Sciatic nerve (tissue), 2 donors: ENCODE measurements at regions not wholly inside any gene's neighbourhood (a gene's known extent, or its start where the extent isn't known, plus 50 kb on each side); places are given as distances from the start of the nearest gene placed in this dataset.
A peak's percentile ranks its signal among the peaks of the same experiment; 100 is the strongest.
"Not testable (repeated sequence)": the region's sequence is repeated elsewhere in the genome, so short reads cannot be mapped to it uniquely, and the experiment has no call there.

ENCODE experiments used
- ATAC-seq: fragments of 200-7000 bp; cut with Tn5 transposase; one replicate; pipeline ENCODE4 v1.9.1; 2020; ENCODE audit warnings: mild to moderate bottlenecking, moderate library complexity
- DNase-seq: peaks from one replicate; pipeline ENCODE4 v3.0.0-alpha.2; 2020; ENCODE audit warnings: low spot score
- intact Hi-C: fragments of 100-400 bp; cut with DNase I; formaldehyde crosslinking; loops from one replicate; pipeline ENCODE4 v1.14.2; 2022
- donor health status: DM: no; HTN: no; CAD: no.
- donor health status: DM: no; HTN: no; CAD: no.

DNA sequence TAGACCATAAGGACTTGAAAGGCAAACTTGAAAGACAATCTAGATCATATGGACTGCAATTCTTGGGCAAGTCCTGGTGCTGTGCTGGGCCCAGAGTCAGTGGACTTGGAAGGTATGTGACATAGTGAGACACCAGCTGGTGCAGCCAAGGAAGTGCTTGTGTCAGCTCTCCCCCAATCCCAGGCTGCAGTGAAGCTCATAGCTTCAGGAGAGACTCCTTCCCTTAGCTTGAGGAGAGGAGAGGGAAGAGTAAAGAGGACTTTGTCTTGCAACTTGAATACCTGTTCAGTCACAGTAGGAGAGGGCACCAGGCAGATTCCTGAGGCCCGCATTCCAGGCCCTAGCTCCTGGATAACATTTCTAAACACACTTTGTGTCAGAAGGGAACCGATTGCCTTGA is 127.4 kb upstream of the ZPLD1 start:
- ATAC-seq (no peak), DNase-seq (no peak)
- intact Hi-C loops, result no loop called here

- intact Hi-C loops, result no loop called here
- ATAC-seq (no peak), DNase-seq (no peak)
Measured at GRCh38 chr3:102329066-102329465, 105.7 kb upstream of the ZPLD1 start.

GRCh38 chr3:102329561-102329960 is 105.3 kb upstream of the ZPLD1 start:
- DNase-seq (no peak), ATAC-seq (no peak)
- intact Hi-C loops, result no loop called here

DNA sequence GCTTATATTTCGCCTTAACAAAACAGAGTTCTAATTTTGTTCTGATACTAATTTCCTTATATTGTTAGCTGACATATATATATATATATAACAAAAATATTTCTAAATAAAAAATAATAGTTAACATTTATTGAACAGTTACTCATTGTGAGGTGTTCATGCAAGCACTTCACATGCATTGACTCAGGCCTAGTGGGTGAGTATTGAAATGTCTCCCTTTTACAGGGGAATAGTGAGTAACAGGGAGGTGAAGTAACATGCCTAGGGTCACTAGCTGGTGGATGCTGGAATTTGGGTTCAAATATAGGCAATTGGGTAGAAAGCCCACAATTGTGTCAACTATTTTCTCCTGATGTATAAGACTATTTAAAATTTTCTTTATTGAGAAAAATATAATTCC is 102.6 kb upstream of the ZPLD1 start:
- DNase-seq, result no peak
- no peak for ATAC-seq
- intact Hi-C loops, result no loop called here

DNA sequence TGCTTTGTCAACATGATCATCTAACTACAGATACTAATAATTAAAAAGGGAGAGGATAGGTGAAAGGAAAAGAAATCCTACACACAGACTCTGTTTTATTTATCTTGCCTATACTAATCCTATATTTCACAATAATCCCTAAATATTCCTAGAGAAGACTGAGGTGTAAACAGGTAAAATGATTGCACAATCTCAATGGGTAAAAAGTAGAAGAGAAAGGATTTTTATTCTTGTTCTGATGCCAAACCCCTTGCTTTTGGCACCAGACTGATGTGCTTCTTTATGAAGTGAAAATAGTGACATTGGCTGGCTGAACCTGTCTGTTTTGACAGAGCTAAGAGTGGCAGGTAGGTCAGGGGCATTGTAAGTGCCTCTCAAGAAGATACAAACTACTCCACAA is 101.9 kb upstream of the ZPLD1 start:
- intact Hi-C loops, result no loop called here
- no peak for ATAC-seq
- DNase-seq, result no peak

GRCh38 chr3:102336130-102336529 is 98.7 kb upstream of the ZPLD1 start:
- no peak for DNase-seq
- intact Hi-C loops, result no loop called here
- ATAC-seq, result no peak

- ATAC-seq, result no peak
- intact Hi-C loops, result no loop called here
- no peak for DNase-seq
Measured at GRCh38 chr3:102339671-102340070, 95.1 kb upstream of the ZPLD1 start.

- ATAC-seq (no peak), DNase-seq (no peak)
- intact Hi-C loops, result no loop called here
Measured at GRCh38 chr3:102346897-102347296, 87.9 kb upstream of the ZPLD1 start.

DNA sequence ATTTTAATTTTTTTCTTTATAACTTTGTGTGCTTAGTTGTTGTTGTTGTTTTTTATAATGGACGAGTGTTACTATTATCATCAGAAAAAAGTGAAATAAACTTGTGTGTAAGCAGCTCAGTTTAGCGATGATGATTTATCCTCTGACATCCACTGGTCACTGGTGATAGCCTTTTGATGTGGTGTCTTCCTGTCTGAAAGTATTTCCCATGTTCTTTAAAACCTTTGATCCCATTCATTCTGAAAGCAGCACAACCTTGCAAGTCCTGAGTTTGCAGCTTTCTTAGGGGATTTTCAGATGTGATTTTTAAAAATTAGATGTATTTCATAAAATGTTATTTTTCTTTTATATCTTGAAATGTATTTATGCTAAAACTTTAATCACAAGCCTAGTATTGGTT is 85.9 kb upstream of the ZPLD1 start:
- DNase-seq, result no peak
- no peak for ATAC-seq
- intact Hi-C loops, result no loop called here

DNA sequence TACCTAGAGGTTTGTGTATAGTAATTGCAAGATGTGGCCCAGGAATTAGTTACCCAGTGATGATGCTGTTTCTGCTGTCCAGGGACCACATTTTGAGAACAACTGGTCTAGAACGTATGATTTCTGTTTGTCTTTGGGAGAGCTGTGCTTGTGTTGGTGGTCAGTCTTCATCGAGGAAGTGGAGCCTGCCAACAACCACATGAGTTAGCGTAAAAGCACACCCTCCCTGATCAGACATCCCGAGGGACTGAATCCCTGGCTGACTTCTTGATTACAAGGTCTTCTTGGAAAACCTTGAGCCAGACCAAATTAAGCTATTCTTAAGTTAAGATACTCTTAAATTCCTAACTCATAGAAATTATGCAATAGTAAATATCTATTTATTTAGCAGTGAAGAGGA is 81.7 kb upstream of the ZPLD1 start:
- intact Hi-C loops, result no loop called here
- ATAC-seq (peak; percentile 62), DNase-seq (peak; percentile 56)

DNA sequence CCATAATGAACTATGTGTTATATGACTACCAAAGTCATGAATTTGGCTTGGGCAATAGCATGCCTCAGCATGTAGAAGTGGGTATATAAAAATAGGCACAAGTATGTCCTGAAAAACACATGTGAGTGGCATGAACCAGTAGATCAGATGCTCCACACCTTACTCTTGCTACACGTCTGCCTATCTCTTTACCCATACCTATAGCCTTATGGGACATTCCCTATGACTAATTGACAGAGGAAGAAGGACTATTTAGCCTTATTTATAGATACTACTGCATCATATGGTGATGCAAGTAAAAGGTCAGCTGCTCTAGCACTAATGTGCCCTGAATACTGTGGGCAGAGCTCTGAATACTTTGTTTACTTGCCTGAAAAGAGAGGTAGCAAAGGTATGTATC is 81.0 kb upstream of the ZPLD1 start:
- no peak for ATAC-seq
- intact Hi-C loops, result no loop called here
- DNase-seq, result no peak

DNA sequence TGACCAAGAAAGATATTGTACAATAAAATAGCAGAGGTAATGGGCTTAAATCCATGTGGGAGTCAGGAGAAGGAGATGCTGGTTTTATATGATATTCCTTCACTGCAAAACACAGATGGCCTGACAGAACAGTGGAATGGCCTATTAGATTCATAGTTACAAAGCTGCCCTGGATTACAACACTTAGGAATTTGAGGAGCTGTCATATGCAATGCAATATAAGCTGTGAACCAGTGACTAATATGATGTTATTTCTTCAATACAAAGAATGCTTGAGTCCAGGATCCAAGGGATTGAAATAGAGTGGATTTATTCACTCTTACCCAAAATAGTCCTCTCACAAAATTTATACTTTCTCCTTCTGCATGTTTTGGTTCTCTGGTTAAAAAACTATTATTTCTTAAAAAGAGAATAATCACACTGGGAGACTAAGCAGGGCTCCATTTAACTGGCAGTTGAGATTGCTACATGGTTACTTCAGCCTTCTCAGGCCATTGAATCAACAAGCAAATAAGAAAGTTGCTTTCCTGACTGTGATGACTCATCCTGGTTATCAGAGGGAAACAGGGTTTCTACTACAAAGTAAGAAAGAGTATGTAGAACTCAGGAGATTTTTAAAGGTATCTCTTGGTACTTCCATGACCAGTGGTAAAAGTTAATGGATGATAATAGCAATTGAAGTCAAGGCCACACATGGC is 79.8 kb upstream of the ZPLD1 start:
- no peak for DNase-seq
- ATAC-seq, result no peak
- intact Hi-C loops, result no loop called here

DNA sequence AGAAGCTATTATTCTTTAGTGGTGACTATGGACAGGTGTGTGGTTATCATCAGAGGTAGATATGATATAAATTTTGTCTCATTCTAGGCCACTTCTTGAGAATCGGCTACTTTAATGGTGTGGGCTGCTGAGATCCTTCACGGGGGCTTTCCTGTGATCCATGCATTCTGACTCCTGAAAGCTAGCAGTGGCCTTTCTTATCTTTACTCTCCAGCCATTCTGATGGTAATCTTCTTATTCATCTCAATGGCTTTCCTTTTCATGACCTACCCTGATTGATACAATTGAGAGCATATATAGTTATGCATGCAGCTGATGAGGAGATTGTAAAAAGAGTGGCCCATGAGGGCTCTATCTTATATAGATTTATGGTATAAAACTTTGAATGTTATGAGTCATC is 78.3 kb upstream of the ZPLD1 start:
- DNase-seq (no peak), ATAC-seq (no peak)
- intact Hi-C loops, result no loop called here

DNA sequence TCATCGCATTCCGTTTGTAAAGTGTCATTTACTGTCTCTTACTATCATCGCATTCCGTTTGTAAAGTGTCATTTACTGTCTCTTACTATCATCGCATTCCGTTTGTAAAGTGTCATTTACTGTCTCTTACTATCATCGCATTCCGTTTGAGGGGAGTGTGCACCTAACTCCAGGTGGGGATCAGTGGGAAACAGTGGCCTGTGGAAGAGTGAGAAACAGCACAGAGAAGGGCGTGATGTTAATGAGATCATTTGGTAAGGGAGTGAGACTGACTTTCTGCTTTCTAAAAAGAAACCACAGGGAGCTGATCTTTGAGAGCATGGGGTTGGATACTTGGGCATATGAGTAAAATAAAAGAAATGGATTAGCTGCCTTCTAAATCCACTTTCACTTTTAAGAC is 77.5 kb upstream of the ZPLD1 start:
- ATAC-seq, intact Hi-C loops, DNase-seq: not testable (repeated sequence)

DNA sequence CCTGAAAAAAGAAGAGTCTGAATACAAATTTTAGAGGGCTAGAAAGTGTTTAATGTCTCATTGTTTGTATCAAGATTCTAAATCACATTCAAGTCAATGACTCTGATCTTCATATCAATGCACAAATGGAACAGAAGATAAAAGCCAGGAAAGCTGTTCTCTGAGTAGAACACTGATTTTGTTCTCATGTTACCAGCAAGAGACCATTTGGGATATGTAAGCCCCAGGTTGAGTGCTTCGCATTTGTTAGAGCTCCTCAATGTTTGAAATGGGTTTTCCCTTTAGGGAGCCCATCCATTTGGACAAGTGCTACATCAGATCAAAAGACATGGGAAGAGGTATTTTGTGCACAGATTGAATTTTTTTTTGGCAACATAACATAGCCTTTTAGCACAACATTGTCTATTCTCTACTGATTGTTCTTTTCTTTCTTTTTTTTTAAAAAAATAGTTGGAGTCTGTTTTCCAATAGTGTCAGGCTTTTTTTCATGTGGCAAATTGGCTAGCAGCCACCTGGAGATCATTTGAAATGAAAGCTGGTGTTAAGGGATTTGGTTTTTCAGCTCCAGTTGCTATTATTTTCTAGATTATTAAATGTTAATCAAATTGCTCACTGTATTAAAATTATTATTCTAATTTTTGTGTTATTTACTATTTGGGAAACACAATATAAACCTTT is 74.5 kb upstream of the ZPLD1 start:
- DNase-seq (no peak), ATAC-seq (no peak)
- intact Hi-C loops, result no loop called here

DNA sequence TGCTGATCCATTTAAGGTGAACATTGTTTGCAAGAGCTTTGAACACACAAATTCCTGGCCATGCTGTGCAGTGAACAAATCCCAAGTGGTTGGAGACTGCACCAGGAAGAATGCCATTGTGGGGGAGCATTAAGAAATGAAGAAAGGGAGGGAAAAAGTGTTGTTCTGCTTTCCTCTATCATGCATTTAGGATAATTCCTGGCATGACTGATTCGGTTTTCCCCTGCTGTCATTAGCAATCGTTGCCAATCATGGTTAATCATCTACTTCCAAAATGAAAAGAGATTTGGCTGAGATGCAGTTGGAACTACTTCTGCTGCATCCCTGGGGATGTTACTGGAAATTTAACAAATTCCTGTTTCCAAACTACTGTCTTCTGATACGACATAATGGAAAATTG is 73.7 kb upstream of the ZPLD1 start:
- intact Hi-C loops, result loop anchor here (1.0 kb wide), 1 partner anchor 20 kb away; no protein-coding TSS in a partner anchor
- no peak for ATAC-seq
- DNase-seq, result no peak

- intact Hi-C loops, ATAC-seq, DNase-seq: not testable (repeated sequence)
Measured at GRCh38 chr3:102366116-102366515, 68.7 kb upstream of the ZPLD1 start.

DNA sequence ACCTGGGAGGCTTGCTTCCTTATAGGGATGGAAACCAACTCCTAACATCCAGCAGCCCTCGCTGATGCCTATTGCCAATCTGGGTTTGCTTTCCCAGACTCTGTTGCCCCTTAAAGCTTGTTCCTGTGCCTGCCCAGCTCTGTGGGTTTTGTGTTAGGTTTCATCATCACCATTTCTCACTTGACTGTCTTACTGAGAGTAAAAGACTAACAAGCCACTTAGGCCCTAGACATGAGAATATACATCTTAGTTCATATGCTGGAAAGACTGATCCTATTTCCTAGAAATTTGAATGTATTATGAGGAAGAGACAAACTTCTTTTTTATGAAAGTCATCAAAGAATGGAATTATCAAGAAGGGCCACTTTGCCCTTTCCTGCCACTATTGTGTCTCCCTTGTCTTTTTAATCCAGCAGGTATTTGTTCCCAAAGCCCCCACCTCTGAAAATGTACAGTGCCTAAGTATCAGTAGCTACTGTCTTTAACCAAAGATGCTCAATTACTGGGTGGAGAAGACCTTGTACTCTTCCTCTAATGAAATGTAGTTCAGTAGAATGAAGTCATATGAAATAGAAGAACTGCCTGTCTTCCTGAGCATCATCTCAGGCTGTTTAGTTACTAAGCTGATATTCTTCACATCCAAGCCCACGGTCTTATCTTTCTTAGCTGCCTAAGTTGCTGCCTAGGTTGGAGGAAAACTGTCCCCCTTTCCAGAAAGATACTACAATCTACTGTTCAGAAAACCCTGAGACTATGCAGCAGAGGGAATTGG is 59.8 kb upstream of the ZPLD1 start:
- intact Hi-C loops, result no loop called here
- ATAC-seq, result no peak
- DNase-seq, result no peak

- DNase-seq, result no peak
- intact Hi-C loops, result no loop called here
- ATAC-seq, result no peak
Measured at GRCh38 chr3:102378216-102378615, 56.6 kb upstream of the ZPLD1 start.

- DNase-seq, ATAC-seq, intact Hi-C loops: not testable (repeated sequence)
Measured at GRCh38 chr3:102382201-102382600, 52.6 kb upstream of the ZPLD1 start.
